WI38 (cell line): ENCODE measurements at regions not wholly inside any gene's neighbourhood (a gene's known extent, or its start where the extent isn't known, plus 50 kb on each side); places are given as distances from the start of the nearest gene placed in this dataset.
"Not testable (repeated sequence)": the region's sequence is repeated elsewhere in the genome, so short reads cannot be mapped to it uniquely, and the experiment has no call there.

Source experiments
- H3K4me3 ChIP-seq: 2 replicates; pipeline ENCODE4 v1.5.1; 2011; ENCODE audit warnings: low read depth, mild to moderate bottlenecking, control low read depth, low read length
- CTCF ChIP-seq: IDR thresholded peaks from 2 replicates; pipeline ENCODE4 v1.5.1; 2012; ENCODE audit warnings: low read depth, mild to moderate bottlenecking, control low read depth, low read length

- TF ChIP-seq CTCF: no peak
These were observed 100.5 kb upstream of the ARID1B start for GRCh38 chr6:156676721-156677120.

GRCh38 chr6:156674197-156674596 lies 103.0 kb upstream of the ARID1B start:
- no peak overlapping the region for H3K4me3 ChIP-seq
- TF ChIP-seq CTCF: no peak

More at GRCh38 chr6:156676721-156677120, 100.5 kb upstream of the ARID1B start:
- no peak overlapping the region for H3K4me3 ChIP-seq

GRCh38 chr6:156670097-156670496 lies 107.1 kb upstream of the ARID1B start:
- H3K4me3 ChIP-seq: not testable (repeated sequence)

- peak; percentile 88 for TF ChIP-seq CTCF
- H3K4me3 ChIP-seq: no peak overlapping the region
These were observed 115.1 kb upstream of the ARID1B start for GRCh38 chr6:156662025-156662445.

- TF ChIP-seq CTCF: no peak
- no peak overlapping the region for H3K4me3 ChIP-seq
These were observed 116.8 kb upstream of the ARID1B start for GRCh38 chr6:156660389-156660788.

- H3K4me3 ChIP-seq: no peak overlapping the region
- TF ChIP-seq CTCF: no peak
These were observed 117.4 kb upstream of the ARID1B start for GRCh38 chr6:156659822-156660198.

GRCh38 chr6:156658966-156659821 lies 118.0 kb upstream of the ARID1B start:
- H3K4me3 ChIP-seq: no peak overlapping the region
- no peak for TF ChIP-seq CTCF
